ENCODE measurements at regions not wholly inside any gene's neighbourhood (a gene's known extent, or its start where the extent isn't known, plus 50 kb on each side); places are given as distances from the start of the nearest gene placed in this dataset.
"Not testable (repeated sequence)": the region's sequence is repeated elsewhere in the genome, so short reads cannot be mapped to it uniquely, and the experiment has no call there.

DNA sequence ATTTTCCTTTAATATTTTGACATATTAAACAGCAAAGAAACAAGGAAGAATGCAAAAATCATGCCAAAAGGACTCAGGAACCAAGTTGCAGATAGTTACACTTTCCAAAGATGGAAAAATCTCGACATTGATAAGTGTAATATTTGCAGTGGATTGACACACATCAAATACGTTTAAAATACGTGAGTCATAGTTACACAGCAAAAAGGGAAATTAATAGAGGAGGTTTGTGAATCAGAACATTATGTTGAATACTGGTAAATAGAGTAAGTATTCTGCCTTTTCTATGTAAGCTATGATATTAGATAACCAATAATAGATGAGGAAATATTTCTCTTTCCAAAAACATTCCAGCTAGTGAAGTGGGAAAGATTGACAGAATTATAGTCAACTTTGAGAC lies 1761.3 kb upstream of the IGFBP7 start:
- DNase-seq = no peak

GRCh38 chr4:58849026-58849425 lies 1738.8 kb upstream of the IGFBP7 start:
- DNase-seq = no peak

- DNase-seq = no peak
Observed at GRCh38 chr4:58843455-58843854, 1733.3 kb upstream of the IGFBP7 start.

DNA sequence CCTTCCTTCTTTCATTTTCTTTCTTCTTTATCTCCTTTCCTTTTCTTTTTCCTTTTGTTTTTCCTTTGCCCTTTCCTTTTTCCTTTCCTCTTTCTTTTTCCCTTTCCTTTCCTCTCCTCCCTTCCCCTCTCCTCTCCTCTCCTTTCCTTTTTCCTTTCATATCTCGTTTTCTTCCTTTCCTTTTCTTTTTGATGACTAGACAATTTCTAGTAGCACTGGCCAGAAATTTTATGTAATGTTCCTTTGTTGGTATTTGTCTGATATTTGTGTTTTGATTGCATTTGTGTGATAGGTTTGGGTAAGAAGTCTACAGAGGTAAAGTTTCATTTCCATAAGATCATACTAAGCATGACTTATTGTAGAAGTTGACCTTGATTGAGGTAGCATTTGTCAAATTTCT lies 1722.9 kb upstream of the IGFBP7 start:
- no peak for DNase-seq

GRCh38 chr4:58825278-58825677 lies 1715.1 kb upstream of the IGFBP7 start:
- DNase-seq = no peak

DNA sequence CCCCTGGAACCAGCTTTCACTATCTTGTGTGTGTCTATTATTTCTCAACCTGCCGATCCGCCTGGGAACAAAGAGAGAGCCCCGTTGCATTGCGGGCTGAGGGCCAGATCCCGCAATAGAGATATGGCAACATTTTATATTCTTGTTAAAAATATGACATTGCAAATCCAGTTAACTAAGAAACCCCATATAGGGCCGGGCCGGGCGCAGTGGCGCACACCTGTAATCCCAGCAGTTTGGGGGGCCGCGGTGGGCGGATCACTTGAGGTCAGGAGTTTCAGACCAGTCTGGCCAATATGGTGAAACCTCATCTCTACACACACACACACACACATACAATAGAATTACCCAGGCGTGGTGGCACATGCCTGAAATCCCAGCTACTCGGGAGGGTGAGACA lies 1708.4 kb upstream of the IGFBP7 start:
- not testable (repeated sequence) for DNase-seq

GRCh38 chr4:58809948-58810347 lies 1699.8 kb upstream of the IGFBP7 start:
- no peak for DNase-seq

- no peak for DNase-seq
Observed at GRCh38 chr4:58809366-58809765, 1699.2 kb upstream of the IGFBP7 start.

DNA sequence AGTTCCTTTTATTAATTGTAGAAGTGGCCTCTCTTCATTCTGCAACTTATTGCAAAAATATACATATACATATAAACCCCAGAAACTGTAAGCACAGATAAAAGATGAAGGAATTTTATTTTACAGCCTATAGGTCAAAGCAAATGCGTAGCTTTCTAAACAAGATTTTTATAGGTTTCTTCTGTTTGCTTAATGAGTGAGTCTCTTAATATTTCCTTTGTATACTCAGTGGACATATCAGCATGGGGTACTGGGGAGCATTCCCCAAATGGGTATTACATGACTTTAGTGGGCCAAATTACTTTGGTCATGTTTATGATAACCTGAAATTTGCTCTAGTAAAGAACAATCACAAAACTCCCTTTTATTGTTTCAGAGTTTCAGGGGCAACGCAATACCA lies 1698.6 kb upstream of the IGFBP7 start:
- no peak for DNase-seq

- DNase-seq = no peak
Observed at GRCh38 chr4:58807843-58808615, 1697.8 kb upstream of the IGFBP7 start.

DNA sequence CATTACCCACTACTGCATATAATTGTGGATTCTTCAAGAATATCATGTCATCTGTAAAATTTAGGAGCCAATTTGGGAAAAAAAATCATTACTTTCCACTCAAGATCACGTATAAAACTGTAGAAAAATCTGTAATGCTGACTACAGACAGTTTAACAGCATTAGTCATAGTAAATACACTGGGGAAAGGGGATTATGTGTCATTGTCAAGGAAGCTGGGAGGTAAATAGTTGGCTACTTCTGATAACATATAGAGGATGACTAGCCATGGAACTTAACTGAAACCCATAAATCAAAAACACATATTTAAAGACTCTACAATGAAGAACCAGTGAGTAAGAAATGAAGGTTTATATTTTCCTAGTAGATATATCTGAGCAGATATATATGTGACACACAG lies 1666.4 kb upstream of the IGFBP7 start:
- no peak for DNase-seq

DNA sequence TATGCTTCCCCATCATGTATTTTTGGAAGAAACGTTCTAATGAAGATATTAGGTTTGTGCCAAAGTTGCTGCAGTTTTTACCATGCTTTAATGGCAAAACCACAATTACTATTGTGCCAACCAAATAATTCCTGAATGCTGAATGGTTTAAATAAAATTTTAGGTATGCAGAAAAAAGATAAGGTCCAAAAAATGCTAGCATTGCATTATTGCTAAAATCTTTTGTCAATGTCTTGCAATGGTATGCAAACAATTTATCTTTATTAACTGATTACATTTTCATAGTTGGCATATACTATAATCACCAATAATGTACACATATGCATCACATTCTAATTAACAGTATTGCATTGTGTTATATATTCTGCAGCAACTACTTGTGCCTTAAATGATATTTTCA lies 1657.4 kb upstream of the IGFBP7 start:
- DNase-seq = no peak

DNA sequence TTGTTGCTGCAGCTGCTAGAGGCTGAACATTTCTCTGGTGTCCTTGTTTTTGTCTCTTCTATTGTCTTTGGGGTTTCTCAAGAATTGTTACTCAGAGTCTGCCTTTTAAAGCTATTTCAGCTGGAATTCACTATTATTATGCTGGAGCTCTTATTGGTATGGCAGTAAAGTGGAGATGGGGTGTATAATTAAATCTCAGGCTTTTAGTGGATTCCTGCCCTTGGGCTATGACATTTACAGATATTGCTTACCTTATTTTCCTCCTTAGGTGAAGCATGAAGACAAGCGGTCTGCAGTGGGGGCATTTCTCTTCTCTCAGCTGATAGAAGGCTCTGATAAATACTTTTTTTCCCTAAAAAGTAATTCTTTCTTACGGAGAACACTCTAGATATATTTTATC lies 1656.6 kb upstream of the IGFBP7 start:
- DNase-seq = no peak

DNA sequence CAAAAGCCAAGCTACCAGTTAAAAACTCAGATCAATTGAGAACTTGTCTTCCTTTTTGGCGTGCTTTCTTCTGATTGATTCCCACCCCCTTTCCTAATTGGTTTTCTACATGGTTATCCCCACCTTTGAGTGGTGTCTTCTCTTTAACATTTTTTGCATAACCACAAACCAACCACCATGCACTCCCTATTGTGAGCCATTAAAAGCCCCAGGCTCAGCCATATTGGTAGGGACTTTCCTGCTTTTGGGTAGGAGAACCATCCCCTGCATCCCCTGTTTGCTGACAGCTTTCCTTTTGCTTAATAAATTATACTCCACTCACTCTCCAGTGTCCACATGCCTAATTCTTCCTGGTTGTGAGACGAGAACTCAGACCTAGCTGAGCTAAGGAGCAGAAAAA lies 1651.4 kb upstream of the IGFBP7 start:
- DNase-seq = no peak

- DNase-seq = no peak
Observed at GRCh38 chr4:58760737-58761136, 1650.6 kb upstream of the IGFBP7 start.

- no peak for DNase-seq
Observed at GRCh38 chr4:58760100-58760499, 1649.9 kb upstream of the IGFBP7 start.

GRCh38 chr4:58749206-58749605 lies 1639.0 kb upstream of the IGFBP7 start:
- peak; percentile 52 for DNase-seq

DNA sequence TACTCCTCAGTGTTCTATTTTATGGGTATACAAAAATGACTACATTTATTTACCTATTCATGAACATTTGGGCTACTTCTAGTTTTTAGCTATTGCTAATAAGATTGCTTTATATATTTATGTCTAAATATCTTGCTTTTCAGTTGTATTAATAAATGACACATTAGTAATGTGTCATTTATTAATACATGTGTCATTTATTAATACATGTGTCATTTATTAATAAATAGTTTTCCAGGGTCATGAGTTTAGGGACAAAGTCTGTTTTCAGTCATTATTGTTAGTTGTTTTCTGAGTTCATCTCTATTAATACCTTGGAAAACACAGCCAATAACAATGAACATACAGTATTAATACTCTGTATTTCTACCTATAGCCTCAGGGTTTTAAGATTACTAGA lies 1630.7 kb upstream of the IGFBP7 start:
- no peak for DNase-seq

- no peak for DNase-seq
Observed at GRCh38 chr4:58739275-58739674, 1629.1 kb upstream of the IGFBP7 start.

DNA sequence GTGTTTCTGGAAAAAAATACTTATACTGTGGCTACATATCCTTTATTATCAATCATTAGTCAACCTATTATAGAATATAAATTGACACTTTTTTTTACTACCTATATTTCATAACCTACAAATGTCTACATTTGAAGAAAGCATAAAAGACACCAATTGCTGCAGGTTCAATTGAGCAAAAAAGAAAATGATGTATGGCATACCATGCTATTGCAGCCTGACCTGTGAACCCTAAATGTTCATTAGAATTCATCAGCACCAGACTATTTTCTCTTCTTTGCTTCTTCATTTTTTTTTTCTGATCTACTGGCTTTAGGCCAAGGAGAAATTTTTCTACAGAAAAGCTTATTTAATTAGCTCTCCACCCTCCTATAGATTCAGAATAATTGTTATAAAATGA lies 1628.2 kb upstream of the IGFBP7 start:
- DNase-seq = no peak

DNA sequence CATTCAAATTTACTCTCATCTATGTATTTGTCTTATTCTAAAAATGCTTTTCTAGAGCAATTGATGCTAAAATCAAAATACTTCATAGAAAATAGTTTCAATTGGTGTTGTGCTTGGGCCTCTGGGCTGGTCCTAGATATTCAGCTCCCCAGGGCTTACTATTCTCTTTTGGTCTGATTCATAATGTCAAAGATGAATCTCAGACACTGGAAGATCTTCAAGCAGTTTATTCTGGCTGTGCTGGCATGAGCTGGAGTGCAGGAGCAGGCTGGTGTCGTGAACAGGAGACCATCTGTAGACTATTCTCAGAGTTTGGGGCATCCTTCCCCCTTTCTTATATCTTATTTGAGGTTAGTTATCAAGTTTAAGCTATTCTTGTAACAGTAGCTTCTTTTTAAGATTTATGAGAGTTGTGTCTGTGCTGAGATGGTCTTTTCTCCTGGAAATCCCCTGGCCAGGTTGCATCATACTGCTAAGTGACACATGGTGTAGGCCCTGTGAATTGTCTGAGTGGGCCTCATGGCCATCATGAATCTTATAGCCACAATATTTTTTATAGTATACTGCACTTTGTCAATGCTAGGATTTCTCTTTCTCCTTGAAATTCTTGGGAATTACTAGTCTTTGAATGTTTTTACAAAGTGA lies 1624.0 kb upstream of the IGFBP7 start:
- DNase-seq = no peak

- DNase-seq = no peak
Observed at GRCh38 chr4:58732973-58733372, 1622.8 kb upstream of the IGFBP7 start.

GRCh38 chr4:58723954-58724353 lies 1613.8 kb upstream of the IGFBP7 start:
- DNase-seq = no peak

DNA sequence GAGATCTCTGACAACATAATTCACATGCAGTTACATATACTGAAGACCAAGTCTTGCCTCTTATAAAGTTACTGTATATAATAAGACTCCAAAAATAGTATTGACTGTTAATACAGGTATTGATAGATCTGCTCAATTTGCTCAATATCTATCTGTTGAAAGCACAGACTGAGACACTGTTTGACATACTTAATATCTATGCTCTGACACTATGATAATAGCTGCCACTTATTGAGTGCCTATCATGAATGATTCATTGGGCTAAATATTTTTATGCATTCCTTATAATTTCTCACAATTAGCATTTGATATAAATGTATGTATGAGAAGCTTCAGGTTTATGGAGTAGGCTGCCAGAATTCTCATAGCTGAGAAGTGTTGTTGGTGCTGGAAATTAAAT lies 1600.9 kb upstream of the IGFBP7 start:
- DNase-seq = no peak

DNA sequence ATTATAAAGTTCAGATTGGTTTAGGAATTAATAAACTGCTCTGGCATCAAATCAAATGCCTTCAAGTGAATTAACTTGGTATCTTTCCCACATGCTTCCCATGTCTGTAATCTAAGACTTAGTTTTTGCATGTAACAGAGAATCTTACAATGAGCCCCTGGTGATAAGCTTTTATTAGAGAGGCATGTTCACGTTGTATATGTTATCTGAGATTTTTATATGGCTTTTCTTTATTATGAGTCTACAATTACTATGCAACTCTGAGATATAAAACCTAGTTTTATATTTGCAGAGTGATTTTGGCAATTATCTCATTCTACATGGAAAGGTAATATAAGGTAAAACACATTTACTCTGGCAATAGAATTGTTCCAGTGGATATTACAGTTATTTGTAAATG lies 1578.4 kb upstream of the IGFBP7 start:
- no peak for DNase-seq

Data from NCI-H510A treated with DMSO at 0.1 percent for 48 hours (cell line).